ENCODE measurements at regions not wholly inside any gene's neighbourhood (a gene's known extent, or its start where the extent isn't known, plus 50 kb on each side); places are given as distances from the start of the nearest gene placed in this dataset.

- TF ChIP-seq ASH2L (IDR thresholded peaks at IDR 0.05; ENCODE audit: low read length) (no peak), SP1 (IDR thresholded peaks at IDR 0.05; ENCODE audit: low read depth, low read length) (0 out of 2 replicates have a peak, but pooled peaks have one; percentile 27), TCF12 (IDR thresholded peaks at IDR 0.05; ENCODE audit: low read depth, low read length) (no peak), ATF2 (IDR thresholded peaks at IDR 0.05; ENCODE audit: low read length) (no peak), SIN3A (conservative IDR thresholded peaks at IDR 0.05 in 1 of 2, IDR thresholded peaks at IDR 0.05 in 1 of 2; ENCODE audit: low read depth in 1 of 2, low read length in 2 of 2) (no peak)
Observed at GRCh38 chr2:65579506-65580235, 147.3 kb upstream of the SPRED2 start (continued).
